OCI-LY7 (cell line): ENCODE measurements at regions not wholly inside any gene's neighbourhood (a gene's known extent, or its start where the extent isn't known, plus 50 kb on each side); places are given as distances from the start of the nearest gene placed in this dataset.

ENCODE experiments used
- CTCF ChIP-seq: fragments of 200-600 bp; sonication (generic); conservative IDR thresholded peaks from 2 replicates; pipeline ENCODE4 v1.5.1; 2014; ENCODE audit warnings: mild to moderate bottlenecking, antibody characterized with exemption, low read length, moderate library complexity, mixed read lengths
- EZH2phosphoT487 ChIP-seq: fragments of 200-600 bp; sonication (generic); IDR thresholded peaks from 2 replicates; pipeline ENCODE4 v1.6.1; 2018; ENCODE audit warnings: low read depth, borderline replicate concordance, mild to moderate bottlenecking, mixed run types, antibody characterized with exemption, low read length, moderate library complexity, mixed read lengths

- TF ChIP-seq CTCF (no peak), EZH2phosphoT487 (no peak)
These were observed 217.5 kb downstream of the KCTD12 start for GRCh38 chr13:76668716-76669115.
